Globus pallidus (tissue), 1 donor: ENCODE measurements at regions not wholly inside any gene's neighbourhood (a gene's known extent, or its start where the extent isn't known, plus 50 kb on each side); places are given as distances from the start of the nearest gene placed in this dataset.

Experiments used
- DNase-seq: peaks from one replicate; pipeline ENCODE4 v3.0.0-alpha.2; 2015; ENCODE audit warnings: low spot score

- DNase-seq: no peak
Observed at GRCh38 chr3:126266850-126267168, 86.4 kb upstream of the ALDH1L1 start.

- DNase-seq: no peak
Observed at GRCh38 chr3:126266291-126266840, 86.0 kb upstream of the ALDH1L1 start.

DNA sequence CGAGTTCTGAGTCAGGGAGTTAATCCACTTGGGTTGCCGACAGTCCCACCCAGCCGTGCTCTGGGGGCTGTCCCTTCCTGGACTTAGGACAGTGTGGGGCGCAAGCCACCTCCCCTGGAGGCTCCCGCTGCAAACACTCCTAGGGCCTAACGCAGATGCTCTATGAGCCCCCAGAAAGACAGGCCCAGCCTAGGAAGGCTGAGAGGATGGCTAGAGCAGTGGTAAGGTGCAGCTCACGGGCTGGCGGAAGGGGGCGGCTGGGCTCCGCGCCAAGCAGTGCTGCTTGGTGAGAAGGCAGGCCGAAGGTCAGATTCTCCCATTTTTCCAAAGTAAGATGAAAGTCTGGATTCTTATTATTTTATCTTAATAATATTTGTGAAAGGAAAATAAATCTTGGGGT, 84.6 kb upstream of the ALDH1L1 start:
- no peak for DNase-seq

- no peak for DNase-seq
Observed at GRCh38 chr3:126264381-126264780, 84.0 kb upstream of the ALDH1L1 start.

GRCh38 chr3:126263971-126264370, 83.6 kb upstream of the ALDH1L1 start:
- DNase-seq: no peak

DNA sequence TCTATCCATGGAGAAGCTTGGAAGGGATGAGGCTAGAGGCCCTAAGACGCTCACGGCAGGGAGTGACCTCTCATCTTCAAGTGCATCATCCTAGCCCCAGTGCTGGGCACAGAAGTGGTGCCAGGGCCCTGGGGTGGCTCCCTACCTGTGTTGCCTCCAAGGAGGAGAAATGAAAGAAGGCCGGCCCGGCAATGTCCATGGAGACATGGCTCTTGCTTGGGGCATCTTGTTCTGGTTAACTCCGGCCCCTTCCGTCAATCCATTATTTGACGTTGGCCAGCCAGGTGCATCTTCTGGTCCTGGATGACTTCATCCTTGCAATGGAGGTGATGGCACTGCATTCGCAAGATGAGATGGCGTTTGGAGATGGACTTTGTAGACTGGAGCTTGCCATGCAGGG, 83.2 kb upstream of the ALDH1L1 start:
- no peak for DNase-seq

DNA sequence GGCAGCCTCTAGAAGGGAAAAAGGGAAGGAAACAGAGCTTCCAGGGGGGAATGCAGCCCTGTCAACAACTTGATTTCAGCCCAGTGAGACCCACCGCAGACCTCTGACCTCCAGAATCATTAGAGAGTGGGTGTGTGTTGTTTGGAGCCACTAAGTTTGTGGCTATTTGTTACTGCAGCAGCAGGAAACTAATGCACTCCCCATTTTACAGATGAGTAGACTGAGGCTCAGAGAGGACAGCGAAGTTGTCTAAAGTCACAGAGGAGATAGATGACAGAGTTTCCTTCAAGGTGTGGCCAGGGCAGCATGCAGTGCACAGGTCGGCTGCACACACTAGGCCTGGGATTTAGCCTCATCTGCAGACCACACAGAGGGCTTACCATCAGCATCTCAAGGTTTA, 81.8 kb upstream of the ALDH1L1 start:
- DNase-seq: no peak

GRCh38 chr3:126261037-126261436, 80.7 kb upstream of the ALDH1L1 start:
- DNase-seq: no peak

GRCh38 chr3:126259411-126260391, 79.3 kb upstream of the ALDH1L1 start:
- peak; percentile 63 for DNase-seq

- DNase-seq: no peak
Observed at GRCh38 chr3:126258670-126259069, 78.3 kb upstream of the ALDH1L1 start.

DNA sequence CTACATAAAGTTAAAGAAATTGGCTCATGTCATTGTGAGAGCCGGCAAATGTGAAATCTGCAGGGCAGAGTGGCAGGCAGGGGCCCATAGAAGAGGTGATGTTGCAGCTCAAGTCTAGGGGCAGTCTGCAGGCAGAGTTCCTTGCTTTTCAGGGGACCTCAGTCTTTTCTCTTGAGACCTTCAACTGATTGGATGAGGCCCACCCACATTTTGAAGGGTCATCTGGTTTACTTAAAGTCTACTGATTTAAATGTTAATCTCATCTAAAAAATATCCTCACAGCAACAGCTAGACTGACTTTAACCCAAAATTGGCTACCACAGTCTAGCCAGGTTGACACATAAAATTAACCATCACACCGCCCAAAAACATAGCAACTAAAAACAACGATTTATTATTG, 77.6 kb upstream of the ALDH1L1 start:
- DNase-seq: no peak

- DNase-seq: no peak
Observed at GRCh38 chr3:126257174-126257573, 76.8 kb upstream of the ALDH1L1 start.

- DNase-seq: no peak
Observed at GRCh38 chr3:126256251-126256650, 75.9 kb upstream of the ALDH1L1 start.

DNA sequence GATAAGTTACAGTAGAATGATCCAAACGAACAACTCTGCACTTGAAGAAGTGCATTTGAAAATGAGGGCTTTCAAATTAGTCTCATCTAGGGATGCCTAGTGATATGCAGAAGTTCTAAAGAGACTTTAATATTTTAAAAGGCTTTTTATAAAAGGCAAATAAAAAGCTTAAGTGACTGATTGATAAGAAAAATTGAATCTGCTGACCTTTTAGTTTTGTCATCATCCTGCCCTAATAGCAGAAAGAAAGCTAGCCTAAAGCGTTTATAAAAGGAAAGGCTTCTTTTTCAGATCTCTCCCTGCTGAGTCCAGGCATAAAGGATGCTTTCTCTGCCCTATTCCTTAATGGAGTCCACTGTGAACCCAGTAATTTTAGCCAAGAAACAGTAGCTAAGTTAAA, 72.7 kb upstream of the ALDH1L1 start:
- no peak for DNase-seq

DNA sequence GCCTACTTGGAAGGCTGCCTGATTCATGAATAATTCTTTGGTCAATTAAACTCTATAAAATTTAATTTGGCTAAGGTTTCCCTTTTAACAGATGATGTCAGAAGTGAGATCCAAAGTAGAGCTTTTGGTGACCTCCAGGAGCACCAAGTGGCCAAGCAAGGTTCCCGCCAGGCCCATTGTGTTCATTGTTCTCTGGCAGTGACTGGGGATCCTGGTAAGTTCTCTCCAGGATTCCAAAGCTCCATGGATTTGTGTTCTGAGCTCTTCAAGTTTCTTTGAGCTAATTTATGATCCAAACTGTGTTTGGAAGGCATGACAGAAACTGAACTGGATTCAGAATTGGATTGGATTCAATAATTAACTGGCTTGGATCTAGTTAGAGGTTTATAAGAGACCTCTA, 72.0 kb upstream of the ALDH1L1 start:
- no peak for DNase-seq

DNA sequence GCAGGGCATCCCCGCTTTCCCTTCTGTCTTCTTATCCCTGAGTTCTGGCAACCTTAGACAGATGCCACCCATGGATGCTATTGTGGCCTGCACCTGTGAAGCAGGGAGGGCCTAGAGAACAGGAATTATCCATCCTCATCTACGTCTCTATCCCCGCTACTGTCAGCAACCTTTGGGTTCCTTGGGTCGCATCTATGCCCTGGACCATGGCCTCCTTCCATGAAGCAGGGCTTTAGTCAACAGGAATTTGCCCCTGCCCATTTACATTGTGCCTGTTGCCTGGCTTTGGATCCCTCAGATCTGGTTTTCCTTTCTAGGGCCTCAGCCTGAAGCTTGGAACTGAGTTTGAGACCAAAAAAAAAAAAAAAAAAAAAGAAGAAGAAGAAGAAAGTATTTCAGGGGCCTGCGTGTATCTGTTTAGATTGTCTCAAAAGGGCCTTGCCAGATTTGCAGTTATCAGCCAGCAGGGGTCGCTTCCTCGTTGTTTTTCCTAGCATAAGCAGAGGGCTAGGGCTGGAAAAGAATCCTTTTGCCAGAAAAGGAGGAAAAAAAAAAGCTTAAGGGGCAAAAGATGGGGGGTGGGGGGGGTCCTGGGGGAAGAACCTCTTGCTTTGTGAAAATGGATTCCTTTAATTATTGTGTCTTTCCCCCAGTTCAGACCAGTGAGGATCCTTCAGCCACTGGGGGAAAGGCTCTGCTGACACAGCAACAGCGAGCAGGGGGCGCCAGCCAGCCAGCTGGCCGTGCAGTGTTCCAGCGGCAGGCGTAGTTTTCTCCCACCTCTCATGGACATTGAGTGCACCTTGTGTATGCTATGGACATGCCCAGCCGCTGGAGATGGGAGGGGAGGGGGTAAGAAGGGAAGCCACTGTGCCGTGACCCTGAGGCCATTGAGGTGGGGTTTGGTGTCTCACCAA, 65.7 kb upstream of the ALDH1L1 start:
- peak; percentile 67 for DNase-seq
